Adrenal gland (tissue), 9 donors: ENCODE measurements at regions not wholly inside any gene's neighbourhood (a gene's known extent, or its start where the extent isn't known, plus 50 kb on each side); places are given as distances from the start of the nearest gene placed in this dataset.

Experiments
- DNase-seq, 7 donors: peaks; one replicate each; pipeline ENCODE4 v3.0.0-alpha.2; 2019 to 2020
- H3K27ac ChIP-seq, 5 donors: fragments of 200-600 bp; sonication (generic) in 4 of 5; 1 replicate in 3 of 5; 2 replicates in 2 of 5; pipeline versions ENCODE4 v1.5.1 to v1.8.0; 2016 to 2020; ENCODE audit warnings: mild to moderate bottlenecking in 1 of 5
- H3K27me3 ChIP-seq: fragments of 200-600 bp; 2 replicates; pipeline ENCODE4 v1.8.0; 2021
- H3K36me3 ChIP-seq, 2 donors: fragments of 200-600 bp; replicated peaks in 1 of 2; 1 replicate in 1 of 2; 2 replicates in 1 of 2; pipeline versions ENCODE4 v1.5.1 to v1.8.0; 2018 to 2022
- H3K4me1 ChIP-seq, 2 donors: fragments of 200-600 bp; replicated peaks in 1 of 2; 1 replicate in 1 of 2; 2 replicates in 1 of 2; pipeline versions ENCODE4 v1.5.1 to v1.8.0; 2018 to 2021
- H3K4me3 ChIP-seq, 4 donors: fragments of 200-600 bp; sonication (generic) in 3 of 4; one replicate each; pipeline ENCODE4 v1.5.1; 2016 to 2018
- H3K9me3 ChIP-seq, 3 donors: fragments of 200-600 bp; sonication (generic) in 1 of 3; replicated peaks in 1 of 3; 1 replicate in 2 of 3; 2 replicates in 1 of 3; pipeline versions ENCODE4 v1.5.1 to v1.8.0; 2016 to 2021
- POLR2A ChIP-seq, 2 donors: fragments of 450-650 bp; IDR thresholded peaks; one replicate each; pipeline ENCODE4 v1.6.1; 2017; ENCODE audit warnings: antibody characterized with exemption in 2 of 2, mild to moderate bottlenecking in 2 of 2, moderate library complexity in 1 of 2
- WGBS, 4 donors: extraction: QIAGEN DNeasy Blood & Tissue Kit in 2 of 4; methylation state at CpG; one replicate each; pipeline versions ENCODE4 v1.1.5 to v1.1.7; 2013 to 2017; 5-methylcytosine and 5-hydroxymethylcytosine counted together
- intact Hi-C, 2 donors: fragments of 100-400 bp; cut with DNase I; formaldehyde crosslinking; loops; one replicate each; pipeline versions ENCODE4 v1.14.1 to v1.15.0; 2022 to 2023
- TF ChIP-seq, protein P1 (sequence below), 6 experiments: fragments of 450-650 bp in 4 of 6; fragments of 200-600 bp in 2 of 6; sonication (generic) in 1 of 6; IDR thresholded peaks; 1 replicate in 5 of 6; 2 replicates in 1 of 6; pipeline versions ENCODE4 v1.5.1 to v1.8.0; 2016 to 2021; ENCODE audit warnings: antibody characterized with exemption in 6 of 6, mild to moderate bottlenecking in 2 of 6, moderate library complexity in 1 of 6
- donor health status: healthy with polysubstance abuse.
- donor health status: Bipolar disorder and iron deficiency.
- donor health status: DM: yes; HTN: yes; CAD: no.
- donor health status: DM: no; HTN: no; CAD: no.
- donor health status: DM: no; HTN: no; CAD: no.

DNA sequence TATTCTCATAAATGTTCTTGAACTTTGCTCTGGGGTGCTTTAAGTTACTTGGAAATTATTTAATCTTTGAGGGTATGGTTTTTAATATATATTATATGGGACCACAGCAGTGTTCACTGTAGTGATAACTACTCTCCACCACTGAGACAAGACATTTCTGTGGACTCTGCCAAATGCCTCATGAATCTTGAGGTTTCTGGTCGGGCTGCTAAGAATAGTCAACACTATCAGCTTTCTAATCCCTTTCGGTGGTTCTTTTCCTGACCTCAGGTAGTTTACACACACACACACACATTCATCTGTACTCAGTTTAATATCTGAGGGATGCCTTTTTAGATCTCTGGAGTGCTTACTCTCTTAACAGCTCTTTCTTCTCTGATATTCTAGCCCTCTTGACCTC, 500.7 kb downstream of the MAFB start:
- Histone ChIP-seq H3K27ac (no peak overlapping the region), H3K4me3 (no peak overlapping the region), H3K27me3 (no peaks in the 10 kb centered on the region), H3K4me1 (no peaks in the 10 kb centered on the region), H3K9me3 (no peaks in the 10 kb centered on the region), H3K36me3 (no peaks in the 10 kb centered on the region)
- intact Hi-C loops, result no loop called here
- DNase-seq, result no peak
- no peak for TF ChIP-seq POLR2A (IDR thresholded peaks at IDR 0.05)
- TF ChIP-seq, protein P1, sequence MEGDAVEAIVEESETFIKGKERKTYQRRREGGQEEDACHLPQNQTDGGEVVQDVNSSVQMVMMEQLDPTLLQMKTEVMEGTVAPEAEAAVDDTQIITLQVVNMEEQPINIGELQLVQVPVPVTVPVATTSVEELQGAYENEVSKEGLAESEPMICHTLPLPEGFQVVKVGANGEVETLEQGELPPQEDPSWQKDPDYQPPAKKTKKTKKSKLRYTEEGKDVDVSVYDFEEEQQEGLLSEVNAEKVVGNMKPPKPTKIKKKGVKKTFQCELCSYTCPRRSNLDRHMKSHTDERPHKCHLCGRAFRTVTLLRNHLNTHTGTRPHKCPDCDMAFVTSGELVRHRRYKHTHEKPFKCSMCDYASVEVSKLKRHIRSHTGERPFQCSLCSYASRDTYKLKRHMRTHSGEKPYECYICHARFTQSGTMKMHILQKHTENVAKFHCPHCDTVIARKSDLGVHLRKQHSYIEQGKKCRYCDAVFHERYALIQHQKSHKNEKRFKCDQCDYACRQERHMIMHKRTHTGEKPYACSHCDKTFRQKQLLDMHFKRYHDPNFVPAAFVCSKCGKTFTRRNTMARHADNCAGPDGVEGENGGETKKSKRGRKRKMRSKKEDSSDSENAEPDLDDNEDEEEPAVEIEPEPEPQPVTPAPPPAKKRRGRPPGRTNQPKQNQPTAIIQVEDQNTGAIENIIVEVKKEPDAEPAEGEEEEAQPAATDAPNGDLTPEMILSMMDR (IDR thresholded peaks at IDR 0.05), result no peak
- WGBS, 4 donors, result 58 to 76% (median 66%) methylated on average over 2 of the region's 2 CpGs

DNA sequence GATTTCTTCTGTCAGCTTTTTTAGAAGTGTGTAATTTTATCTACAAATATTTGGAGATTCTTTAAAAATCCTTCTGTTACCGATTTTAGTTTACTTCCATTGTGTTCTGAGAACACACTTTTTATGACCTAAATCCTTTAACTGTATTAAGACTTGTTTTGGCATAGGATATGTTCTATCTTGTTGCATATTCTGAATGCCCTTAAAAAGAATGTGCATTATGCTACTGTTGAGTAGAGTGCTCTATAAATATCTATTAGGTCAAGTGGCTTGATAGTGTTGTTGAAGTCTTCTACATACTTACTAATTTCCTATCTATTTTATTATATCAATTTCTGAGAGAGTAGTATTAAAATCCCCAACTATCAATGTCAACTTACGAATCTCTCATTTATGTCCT, 502.2 kb downstream of the MAFB start:
- TF ChIP-seq, protein P1 (IDR thresholded peaks at IDR 0.05), result no peak
- no peak for TF ChIP-seq POLR2A (IDR thresholded peaks at IDR 0.05)
- DNase-seq, result no peak
- Histone ChIP-seq H3K36me3 (no peaks in the 10 kb centered on the region), H3K9me3 (no peaks in the 10 kb centered on the region), H3K27me3 (no peaks in the 10 kb centered on the region), H3K4me1 (no peaks in the 10 kb centered on the region), H3K4me3 (no peak overlapping the region), H3K27ac (no peak overlapping the region)
- intact Hi-C loops, result no loop called here
- WGBS, 4 donors, result 80 to 91% (median 83%) methylated on average over 2 of the region's 2 CpGs

DNA sequence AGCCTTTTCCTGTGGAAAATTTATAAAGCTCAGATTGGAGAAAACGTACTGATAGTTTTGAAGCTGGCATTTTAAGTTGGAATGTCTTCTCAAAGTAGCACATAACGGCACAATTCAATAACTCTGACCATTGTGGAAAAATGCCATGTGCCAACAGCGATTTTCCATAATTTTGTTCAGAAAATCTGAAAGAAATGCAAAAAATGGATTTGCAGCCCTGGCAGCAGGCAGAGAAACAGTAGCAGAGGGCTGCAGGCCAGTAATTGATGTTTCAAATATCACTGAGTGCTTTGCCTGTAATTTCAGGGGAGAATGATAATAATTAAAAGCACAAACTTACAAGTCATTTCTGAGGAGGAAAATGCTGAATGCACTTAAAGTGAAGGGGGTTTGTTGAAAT, 507.4 kb downstream of the MAFB start:
- Histone ChIP-seq H3K27ac (no peak overlapping the region), H3K4me3 (no peak overlapping the region), H3K4me1 (no peaks in the 10 kb centered on the region), H3K27me3 (no peaks in the 10 kb centered on the region), H3K36me3 (no peaks in the 10 kb centered on the region), H3K9me3 (no peaks in the 10 kb centered on the region)
- intact Hi-C loops, result no loop called here
- 77 to 83% (median 82%) methylated on average over 3 of the region's 3 CpGs for WGBS, 4 donors
- TF ChIP-seq, protein P1 (IDR thresholded peaks at IDR 0.05), result no peak
- TF ChIP-seq POLR2A (IDR thresholded peaks at IDR 0.05), result no peak
- DNase-seq, result no peak

DNA sequence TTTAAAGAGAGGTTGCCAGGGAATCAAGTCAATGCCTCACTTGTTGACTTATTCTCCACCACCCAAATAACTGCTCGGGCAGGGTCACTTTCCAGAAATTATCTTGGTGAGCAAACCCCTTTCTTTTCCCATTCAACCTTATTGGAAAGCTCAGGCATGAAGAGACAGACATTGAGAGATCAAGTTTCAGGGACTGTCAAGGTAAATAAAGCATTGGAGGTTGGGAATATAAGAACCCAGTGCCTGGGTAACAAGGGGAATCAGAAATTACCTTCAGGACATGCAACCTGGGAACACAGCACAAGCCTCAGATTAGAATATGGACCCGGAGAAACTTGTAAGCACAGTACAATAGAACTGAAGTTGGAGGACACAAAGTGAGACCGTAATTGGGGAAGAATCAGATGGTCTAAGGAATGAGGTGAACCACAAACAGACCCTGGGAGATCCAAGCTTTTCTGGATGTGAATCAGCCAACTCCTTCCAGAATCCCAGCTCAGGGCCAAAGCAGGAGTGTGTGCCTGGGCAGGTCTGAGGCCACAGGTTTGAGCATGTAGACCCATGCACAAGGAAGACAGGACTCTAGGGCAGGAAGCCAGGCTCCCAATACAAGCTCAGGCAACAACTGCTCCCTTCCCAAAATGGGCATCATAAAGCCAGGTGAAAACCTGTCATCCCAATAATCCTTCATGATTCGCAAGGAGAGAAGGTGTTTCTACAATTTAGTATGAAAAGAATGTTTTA, 512.8 kb downstream of the MAFB start:
- TF ChIP-seq, protein P1 (IDR thresholded peaks at IDR 0.05), result no peak
- no peak for TF ChIP-seq POLR2A (IDR thresholded peaks at IDR 0.05)
- no peak overlapping the region for H3K4me3 ChIP-seq
- WGBS, 4 donors, result 88 to 93% (median 90%) methylated on average over 4 of the region's 4 CpGs

More for the DNA sequence above, 512.8 kb downstream of the MAFB start:
- H3K36me3 ChIP-seq, result no peaks in the 10 kb centered on the region
- H3K4me1 ChIP-seq, result peaks cover 0 to 4% of the 10 kb centered on the region in 2 donors
- no peaks in the 10 kb centered on the region for H3K27me3 ChIP-seq
- no peaks in the 10 kb centered on the region for H3K9me3 ChIP-seq
- no peak for DNase-seq
- intact Hi-C loops, result no loop called here
- no peak overlapping the region for H3K27ac ChIP-seq
